Mucosa of descending colon (tissue), 3 donors: ENCODE measurements at regions not wholly inside any gene's neighbourhood (a gene's known extent, or its start where the extent isn't known, plus 50 kb on each side); places are given as distances from the start of the nearest gene placed in this dataset.

ENCODE experiments used
- ATAC-seq: fragments of 200-7000 bp; cut with Tn5 transposase; one replicate; pipeline ENCODE4 v1.9.1; 2020; ENCODE audit warnings: mild to moderate bottlenecking, moderate library complexity
- DNase-seq, 3 donors: peaks; one replicate each; pipeline ENCODE4 v3.0.0-alpha.2; 2020
- H3K36me3 ChIP-seq: fragments of 200-600 bp; one replicate; pipeline ENCODE4 v1.8.0; 2021; ENCODE audit warnings: low read depth, mild to moderate bottlenecking
- H3K4me1 ChIP-seq: fragments of 200-600 bp; one replicate; pipeline ENCODE4 v1.8.0; 2021; ENCODE audit warnings: low read depth, mild to moderate bottlenecking
- H3K4me3 ChIP-seq: fragments of 200-600 bp; one replicate; pipeline ENCODE4 v1.8.0; 2021; ENCODE audit warnings: mild to moderate bottlenecking
- H3K9me3 ChIP-seq: fragments of 200-600 bp; one replicate; pipeline ENCODE4 v1.8.0; 2021; ENCODE audit warnings: mild to moderate bottlenecking
- intact Hi-C, 2 donors: fragments of 100-400 bp; cut with DNase I in 1 of 2; cut with micrococcal nuclease in 1 of 2; formaldehyde crosslinking; loops; one replicate each; pipeline versions ENCODE4 v1.11.0 to v1.11.1; 2022; cut with DNase I, micrococcal nuclease
- TF ChIP-seq, protein P1 (sequence below): fragments of 200-600 bp; IDR thresholded peaks from one replicate; pipeline ENCODE4 v1.8.0; 2022; ENCODE audit warnings: antibody characterized with exemption, mild to moderate bottlenecking
- donor health status: DM: no; HTN: no; CAD: no; lungs with moderate emphysema.
- donor health status: DM: no; HTN: no; CAD: no.
- donor health status: DM: no; HTN: yes; CAD: no.

DNA sequence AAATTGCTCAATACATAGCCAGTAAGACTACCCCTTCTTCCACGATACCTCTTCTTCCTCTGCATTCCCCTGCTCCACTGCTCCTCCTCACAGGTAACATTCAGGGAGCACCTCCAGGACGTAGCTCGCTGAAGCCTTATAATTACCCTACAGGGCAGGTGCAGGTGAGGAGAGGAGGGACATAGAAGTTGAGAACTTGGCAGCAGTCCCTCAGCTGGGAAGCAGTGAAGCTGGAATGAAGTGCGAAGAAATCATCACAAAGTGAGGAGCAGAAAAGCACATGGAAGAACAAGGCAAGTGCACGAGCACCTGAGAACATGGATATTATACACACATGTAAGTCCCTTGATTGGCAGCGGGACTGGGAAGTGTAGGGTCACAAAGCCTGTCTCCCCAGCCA is 118.2 kb downstream of the HSD17B3 start:
- Histone ChIP-seq H3K4me3 (no peak overlapping the region), H3K36me3 (no peaks in the 10 kb centered on the region), H3K4me1 (peaks cover 6% of the 10 kb centered on the region), H3K9me3 (no peaks in the 10 kb centered on the region)
- intact Hi-C loops = no loop called here
- ATAC-seq (no peak), DNase-seq (peak in 1 of 3 donors; percentile 19)
- TF ChIP-seq, protein P1, sequence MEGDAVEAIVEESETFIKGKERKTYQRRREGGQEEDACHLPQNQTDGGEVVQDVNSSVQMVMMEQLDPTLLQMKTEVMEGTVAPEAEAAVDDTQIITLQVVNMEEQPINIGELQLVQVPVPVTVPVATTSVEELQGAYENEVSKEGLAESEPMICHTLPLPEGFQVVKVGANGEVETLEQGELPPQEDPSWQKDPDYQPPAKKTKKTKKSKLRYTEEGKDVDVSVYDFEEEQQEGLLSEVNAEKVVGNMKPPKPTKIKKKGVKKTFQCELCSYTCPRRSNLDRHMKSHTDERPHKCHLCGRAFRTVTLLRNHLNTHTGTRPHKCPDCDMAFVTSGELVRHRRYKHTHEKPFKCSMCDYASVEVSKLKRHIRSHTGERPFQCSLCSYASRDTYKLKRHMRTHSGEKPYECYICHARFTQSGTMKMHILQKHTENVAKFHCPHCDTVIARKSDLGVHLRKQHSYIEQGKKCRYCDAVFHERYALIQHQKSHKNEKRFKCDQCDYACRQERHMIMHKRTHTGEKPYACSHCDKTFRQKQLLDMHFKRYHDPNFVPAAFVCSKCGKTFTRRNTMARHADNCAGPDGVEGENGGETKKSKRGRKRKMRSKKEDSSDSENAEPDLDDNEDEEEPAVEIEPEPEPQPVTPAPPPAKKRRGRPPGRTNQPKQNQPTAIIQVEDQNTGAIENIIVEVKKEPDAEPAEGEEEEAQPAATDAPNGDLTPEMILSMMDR = no peak

GRCh38 chr9:96178153-96178552 is 123.8 kb downstream of the HSD17B3 start:
- TF ChIP-seq, protein P1 = no peak
- H3K4me3 ChIP-seq = no peak overlapping the region
- DNase-seq = no peak
- ATAC-seq = no peak
- H3K4me1 ChIP-seq = no peaks in the 10 kb centered on the region
- no peaks in the 10 kb centered on the region for H3K36me3 ChIP-seq
- intact Hi-C loops = no loop called here
- no peaks in the 10 kb centered on the region for H3K9me3 ChIP-seq

GRCh38 chr9:96177719-96178028 is 124.3 kb downstream of the HSD17B3 start:
- ATAC-seq (no peak), DNase-seq (no peak)
- TF ChIP-seq, protein P1 = no peak
- intact Hi-C loops = no loop called here
- H3K4me1 ChIP-seq = no peaks in the 10 kb centered on the region
- H3K9me3 ChIP-seq = no peaks in the 10 kb centered on the region
- H3K4me3 ChIP-seq = no peak overlapping the region
- no peaks in the 10 kb centered on the region for H3K36me3 ChIP-seq

- DNase-seq (peak; percentile 66 to 71 (median 68)), ATAC-seq (peak; percentile 89)
- TF ChIP-seq, protein P1 = no peak
- Histone ChIP-seq H3K36me3 (no peaks in the 10 kb centered on the region), H3K4me3 (no peak overlapping the region), H3K9me3 (no peaks in the 10 kb centered on the region), H3K4me1 (no peaks in the 10 kb centered on the region)
- intact Hi-C loops = no loop called here
Observed at GRCh38 chr9:96177005-96177718, 124.8 kb downstream of the HSD17B3 start.

GRCh38 chr9:96175796-96176195 is 126.2 kb downstream of the HSD17B3 start:
- Histone ChIP-seq H3K36me3 (no peaks in the 10 kb centered on the region), H3K4me3 (no peak overlapping the region), H3K4me1 (peaks cover 5% of the 10 kb centered on the region), H3K9me3 (no peaks in the 10 kb centered on the region)
- TF ChIP-seq, protein P1 = no peak
- ATAC-seq (no peak), DNase-seq (no peak)
- intact Hi-C loops = no loop called here

GRCh38 chr9:96175001-96175400 is 127.0 kb downstream of the HSD17B3 start:
- Histone ChIP-seq H3K36me3 (no peaks in the 10 kb centered on the region), H3K4me3 (no peak overlapping the region), H3K4me1 (peaks cover 8% of the 10 kb centered on the region), H3K9me3 (no peaks in the 10 kb centered on the region)
- TF ChIP-seq, protein P1 = no peak
- peak; percentile 61 for ATAC-seq
- no peak for DNase-seq
- intact Hi-C loops = no loop called here
